ENCODE measurements at regions not wholly inside any gene's neighbourhood (a gene's known extent, or its start where the extent isn't known, plus 50 kb on each side); places are given as distances from the start of the nearest gene placed in this dataset.

- H2AFZ ChIP-seq (ENCODE audit: control insufficient read depth, low read depth, low read length): no peak overlapping the region
- no peak overlapping the region for H3K27ac ChIP-seq (ENCODE audit: control insufficient read depth, insufficient read depth)
- no peaks in the 10 kb centered on the region for H3K4me1 ChIP-seq (ENCODE audit: control insufficient read depth, insufficient read depth, low read length)
- no TSS peak for BruUV-seq (replicated peaks)
- intact Hi-C loops (cut with micrococcal nuclease; ENCODE audit: unreplicated experiment) (no loop called here), in situ Hi-C loops (cut with MboI) (no loop called here)
- no peak for FAIRE-seq
- ChIA-PET SMC1A (ENCODE audit: uncharacterized antibody, unreplicated experiment) (interaction anchor here (1.0 to 1.2 kb wide), 2 partner anchors 73 to 206 kb away, joined by 3 read pairs; no protein-coding TSS in a partner anchor), CTCF (no interaction called here), RAD21 (ENCODE audit: unreplicated experiment) (no interaction called here), POLR2A (no interaction called here)
- H3K79me2 ChIP-seq (ENCODE audit: control insufficient read depth, insufficient read depth, low read length): no peaks in the 10 kb centered on the region
- DNase-seq (ENCODE audit: low read depth, low spot score): no peak
- H3K4me3 ChIP-seq: no peak overlapping the region
- no peaks in the 10 kb centered on the region for H3K36me3 ChIP-seq (ENCODE audit: control insufficient read depth in 2 of 2, insufficient read depth in 2 of 2, low read length in 1 of 2)
- ATAC-seq: no peak
- TF ChIP-seq RELA (IDR thresholded peaks at IDR 0.05; ENCODE audit: borderline replicate concordance, partially characterized antibody) (no peak), CREM (IDR thresholded peaks at IDR 0.05; ENCODE audit: low read depth) (no peak), RELB (IDR thresholded peaks at IDR 0.05; ENCODE audit: low read depth) (no peak), USF2 (IDR thresholded peaks at IDR 0.05; ENCODE audit: borderline replicate concordance, low read depth, low read length) (no peak), TCF7 (IDR thresholded peaks at IDR 0.05; ENCODE audit: borderline replicate concordance) (no peak), YY1 (IDR thresholded peaks at IDR 0.05; ENCODE audit: low read depth, low read length) (no peak), ZNF24 (IDR thresholded peaks at IDR 0.05) (no peak), NFXL1 (IDR thresholded peaks at IDR 0.05; ENCODE audit: borderline replicate concordance) (no peak), TARDBP (IDR thresholded peaks at IDR 0.05; ENCODE audit: borderline replicate concordance) (no peak), EGR1 (IDR thresholded peaks at IDR 0.05; ENCODE audit: borderline replicate concordance in 1 of 2, low read depth in 2 of 2, low read length in 2 of 2) (no peak), CEBPZ (IDR thresholded peaks at IDR 0.05; ENCODE audit: low read depth, low read length) (no peak)
- no peaks in the 10 kb centered on the region for H4K20me1 ChIP-seq (ENCODE audit: control insufficient read depth, insufficient read depth)
- no peaks in the 10 kb centered on the region for H3K27me3 ChIP-seq (replicated peaks in 1 of 2; ENCODE audit: control insufficient read depth in 2 of 2, insufficient read depth in 2 of 2, low read length in 1 of 2)
- H3K4me2 ChIP-seq (ENCODE audit: control insufficient read depth, insufficient read depth): no peak overlapping the region
- no peak overlapping the region for H3K9ac ChIP-seq (ENCODE audit: control insufficient read depth, insufficient read depth, low read length)
- WGBS (ENCODE audit: insufficient coverage, insufficient replicate concordance, low lambda C conversion rate, missing lambda C conversion rate): 0% methylated on average over 1 of the region's 1 CpG
- H3K9me3 ChIP-seq (replicated peaks; ENCODE audit: control insufficient read depth, insufficient read depth, low read length): no peaks in the 10 kb centered on the region
These were observed 1224.9 kb upstream of the SPRY2 start for GRCh38 chr13:81565849-81566248.

Measured in GM12878 (cell line).